ENCODE measurements at regions not wholly inside any gene's neighbourhood (a gene's known extent, or its start where the extent isn't known, plus 50 kb on each side); places are given as distances from the start of the nearest gene placed in this dataset.

GRCh38 chr18:76684265-76684664 is 138.1 kb upstream of the ZNF236 start:
- DNase-seq, result no peak

- no peak for DNase-seq
Measured at GRCh38 chr18:76679945-76680344, 142.4 kb upstream of the ZNF236 start.

GRCh38 chr18:76679259-76679658 is 143.1 kb upstream of the ZNF236 start:
- no peak for DNase-seq

- no peak for DNase-seq
Measured at GRCh38 chr18:76678248-76678647, 144.1 kb upstream of the ZNF236 start.

GRCh38 chr18:76674596-76674995 is 147.8 kb upstream of the ZNF236 start:
- DNase-seq, result no peak

- DNase-seq, result no peak
Measured at GRCh38 chr18:76673281-76674185, 148.8 kb upstream of the ZNF236 start.

- no peak for DNase-seq
Measured at GRCh38 chr18:76672627-76673026, 149.7 kb upstream of the ZNF236 start.

- DNase-seq, result no peak
Measured at GRCh38 chr18:76670564-76671288, 151.6 kb upstream of the ZNF236 start.

- DNase-seq, result no peak
Measured at GRCh38 chr18:76668546-76668945, 153.8 kb upstream of the ZNF236 start.

GRCh38 chr18:76668119-76668518 is 154.2 kb upstream of the ZNF236 start:
- no peak for DNase-seq

- DNase-seq, result no peak
Measured at GRCh38 chr18:76667603-76668002, 154.8 kb upstream of the ZNF236 start.

GRCh38 chr18:76662626-76663025 is 159.7 kb upstream of the ZNF236 start:
- DNase-seq, result no peak

GRCh38 chr18:76660571-76661192 is 161.7 kb upstream of the ZNF236 start:
- no peak for DNase-seq

GRCh38 chr18:76658627-76659026 is 163.6 kb upstream of the ZNF516 start:
- no peak for DNase-seq

- DNase-seq, result no peak
Measured at GRCh38 chr18:76657911-76658470, 162.9 kb upstream of the ZNF516 start.

- DNase-seq, result no peak
Measured at GRCh38 chr18:76656925-76657827, 162.1 kb upstream of the ZNF516 start.

- DNase-seq, result no peak
Measured at GRCh38 chr18:76654577-76654976, 159.5 kb upstream of the ZNF516 start.

GRCh38 chr18:76647322-76647721 is 152.3 kb upstream of the ZNF516 start:
- DNase-seq, result no peak

GRCh38 chr18:76644580-76644979 is 149.5 kb upstream of the ZNF516 start:
- no peak for DNase-seq

GRCh38 chr18:76643996-76644395 is 149.0 kb upstream of the ZNF516 start:
- no peak for DNase-seq

- DNase-seq, result no peak
Measured at GRCh38 chr18:76643199-76643598, 148.2 kb upstream of the ZNF516 start.

GRCh38 chr18:76640438-76640837 is 145.4 kb upstream of the ZNF516 start:
- DNase-seq, result no peak

Measured in effector CD8-positive, alpha-beta T cell (primary cell).